Adrenal gland (tissue), 5 donors: ENCODE measurements at regions not wholly inside any gene's neighbourhood (a gene's known extent, or its start where the extent isn't known, plus 50 kb on each side); places are given as distances from the start of the nearest gene placed in this dataset.

Experiments
- CTCF ChIP-seq, 6 experiments: fragments of 450-650 bp in 4 of 6; fragments of 200-600 bp in 2 of 6; sonication (generic) in 1 of 6; IDR thresholded peaks; 1 replicate in 5 of 6; 2 replicates in 1 of 6; pipeline versions ENCODE4 v1.5.1 to v1.8.0; 2016 to 2021; ENCODE audit warnings: antibody characterized with exemption in 6 of 6, mild to moderate bottlenecking in 2 of 6, moderate library complexity in 1 of 6
- POLR2A ChIP-seq, 2 donors: fragments of 450-650 bp; IDR thresholded peaks; one replicate each; pipeline ENCODE4 v1.6.1; 2017; ENCODE audit warnings: antibody characterized with exemption in 2 of 2, mild to moderate bottlenecking in 2 of 2, moderate library complexity in 1 of 2
- donor health status: DM: no; HTN: no; CAD: no.

GRCh38 chr18:52244658-52245057 lies 95.3 kb upstream of the DCC start:
- TF ChIP-seq CTCF (IDR thresholded peaks at IDR 0.05) (no peak), POLR2A (IDR thresholded peaks at IDR 0.05) (no peak)
